ENCODE measurements at regions not wholly inside any gene's neighbourhood (a gene's known extent, or its start where the extent isn't known, plus 50 kb on each side); places are given as distances from the start of the nearest gene placed in this dataset.
"Not testable (repeated sequence)": the region's sequence is repeated elsewhere in the genome, so short reads cannot be mapped to it uniquely, and the experiment has no call there.

- DNase-seq (ENCODE audit: low spot score): no peak
- TF ChIP-seq CTCF (IDR thresholded peaks at IDR 0.05; ENCODE audit: borderline replicate concordance, control extremely low read depth, extremely low read depth, insufficient read depth, missing control alignments): no peak
- in situ Hi-C loops (cut with MboI; ENCODE audit: low sequenced_read_pairs, unreplicated experiment): no loop called here
Observed at GRCh38 chr10:8407501-8408021, 353.1 kb downstream of the GATA3 start.

- TF ChIP-seq CTCF (IDR thresholded peaks at IDR 0.05; ENCODE audit: borderline replicate concordance, control extremely low read depth, extremely low read depth, insufficient read depth, missing control alignments): no peak
- no peak for DNase-seq (ENCODE audit: low spot score)
- in situ Hi-C loops (cut with MboI; ENCODE audit: low sequenced_read_pairs, unreplicated experiment): no loop called here
Observed at GRCh38 chr10:8410506-8410905, 356.0 kb downstream of the GATA3 start.

- DNase-seq (ENCODE audit: low spot score): no peak
- in situ Hi-C loops (cut with MboI; ENCODE audit: low sequenced_read_pairs, unreplicated experiment): no loop called here
- TF ChIP-seq CTCF (IDR thresholded peaks at IDR 0.05; ENCODE audit: borderline replicate concordance, control extremely low read depth, extremely low read depth, insufficient read depth, missing control alignments): no peak
Observed at GRCh38 chr10:8412541-8412940, 358.1 kb downstream of the GATA3 start.

GRCh38 chr10:8415029-8415428 lies 360.5 kb downstream of the GATA3 start:
- in situ Hi-C loops (cut with MboI; ENCODE audit: low sequenced_read_pairs, unreplicated experiment); DNase-seq (ENCODE audit: low spot score): not testable (repeated sequence)

- in situ Hi-C loops (cut with MboI; ENCODE audit: low sequenced_read_pairs, unreplicated experiment): no loop called here
- DNase-seq (ENCODE audit: low spot score): peak; percentile 30
- TF ChIP-seq CTCF (IDR thresholded peaks at IDR 0.05; ENCODE audit: borderline replicate concordance, control extremely low read depth, extremely low read depth, insufficient read depth, missing control alignments): no peak
Observed at GRCh38 chr10:8416192-8416701, 361.8 kb downstream of the GATA3 start.

GRCh38 chr10:8416760-8417159 lies 362.3 kb downstream of the GATA3 start:
- in situ Hi-C loops (cut with MboI; ENCODE audit: low sequenced_read_pairs, unreplicated experiment): no loop called here
- no peak for DNase-seq (ENCODE audit: low spot score)
- no peak for TF ChIP-seq CTCF (IDR thresholded peaks at IDR 0.05; ENCODE audit: borderline replicate concordance, control extremely low read depth, extremely low read depth, insufficient read depth, missing control alignments)

- no peak for TF ChIP-seq CTCF (IDR thresholded peaks at IDR 0.05; ENCODE audit: borderline replicate concordance, control extremely low read depth, extremely low read depth, insufficient read depth, missing control alignments)
- DNase-seq (ENCODE audit: low spot score): no peak
- in situ Hi-C loops (cut with MboI; ENCODE audit: low sequenced_read_pairs, unreplicated experiment): no loop called here
Observed at GRCh38 chr10:8417631-8418030, 363.1 kb downstream of the GATA3 start.
